GM23338 (cell line): ENCODE measurements at regions not wholly inside any gene's neighbourhood (a gene's known extent, or its start where the extent isn't known, plus 50 kb on each side); places are given as distances from the start of the nearest gene placed in this dataset.

ENCODE experiments used
- ATAC-seq: fragments of 200-7000 bp; cut with Tn5 transposase; 3 replicates; pipeline ENCODE4 v1.9.1; 2020
- DNase-seq: peaks from one replicate; pipeline ENCODE4 v3.0.0-alpha.2; 2015; ENCODE audit warnings: low spot score
- H2AFZ ChIP-seq: fragments of 200-600 bp; sonication (generic); 2 replicates; pipeline ENCODE4 v1.8.0; 2016; ENCODE audit warnings: antibody characterized with exemption, mild to moderate bottlenecking, moderate library complexity
- H3F3A ChIP-seq: fragments of 200-600 bp; sonication (generic); replicated peaks from 2 replicates; pipeline ENCODE4 v1.8.0; 2017; ENCODE audit warnings: antibody characterized with exemption, mixed run types, low read depth
- H3K27ac ChIP-seq: fragments of 200-600 bp; sonication (generic); 2 replicates; pipeline ENCODE4 v1.6.1; 2016; ENCODE audit warnings: low read depth
- H3K27me3 ChIP-seq: fragments of 200-600 bp; sonication (generic); 2 replicates; pipeline ENCODE4 v1.8.0; 2016; ENCODE audit warnings: mild to moderate bottlenecking, mixed run types, moderate library complexity; ENCODE audit not compliant: insufficient read depth
- H3K36me3 ChIP-seq: fragments of 200-600 bp; sonication (generic); 2 replicates; pipeline ENCODE4 v1.8.0; 2016; ENCODE audit warnings: mild to moderate bottlenecking; ENCODE audit not compliant: insufficient read depth
- H3K4me1 ChIP-seq: fragments of 200-600 bp; sonication (generic); 2 replicates; pipeline ENCODE4 v1.8.0; 2016; ENCODE audit warnings: mild to moderate bottlenecking, moderate library complexity; ENCODE audit not compliant: insufficient read depth
- H3K4me2 ChIP-seq: fragments of 200-600 bp; sonication (generic); 2 replicates; pipeline ENCODE4 v1.7.1; 2017; ENCODE audit warnings: mixed run types
- H3K4me3 ChIP-seq: fragments of 200-600 bp; sonication (generic); 2 replicates; pipeline ENCODE4 v1.6.1; 2016; ENCODE audit warnings: mixed run types
- H3K79me2 ChIP-seq: fragments of 200-600 bp; sonication (generic); replicated peaks from 2 replicates; pipeline ENCODE4 v1.8.0; 2017; ENCODE audit warnings: mild to moderate bottlenecking; ENCODE audit not compliant: insufficient read depth
- H3K9me2 ChIP-seq: fragments of 200-600 bp; sonication (generic); 2 replicates; pipeline ENCODE4 v1.8.0; 2017; ENCODE audit not compliant: insufficient read depth
- H4K20me1 ChIP-seq: fragments of 200-600 bp; sonication (generic); replicated peaks from 2 replicates; pipeline ENCODE4 v1.8.0; 2017; ENCODE audit warnings: mild to moderate bottlenecking; ENCODE audit not compliant: insufficient read depth
- H3K27ac Mint-ChIP-seq: 2 replicates; pipeline ENCODE4 v1.8.0; 2020; ENCODE audit warnings: inconsistent platforms, mild to moderate bottlenecking, moderate library complexity, mixed read lengths
- H3K27me3 Mint-ChIP-seq: 3 replicates; pipeline ENCODE4 v1.8.0; 2022; ENCODE audit warnings: low read depth, mild to moderate bottlenecking, moderate library complexity, mixed read lengths, inconsistent platforms; ENCODE audit not compliant: insufficient read depth, poor library complexity
- H3K36me3 Mint-ChIP-seq: 3 replicates; pipeline ENCODE4 v1.8.0; 2021; ENCODE audit warnings: low read depth, mild to moderate bottlenecking, inconsistent platforms, moderate library complexity, mixed read lengths
- H3K4me1 Mint-ChIP-seq: 3 replicates; pipeline ENCODE4 v1.8.0; 2020; ENCODE audit warnings: mild to moderate bottlenecking, inconsistent platforms, mixed read lengths
- H3K4me3 Mint-ChIP-seq: 3 replicates; pipeline ENCODE4 v1.8.0; 2021; ENCODE audit warnings: moderate library complexity, mild to moderate bottlenecking, inconsistent platforms, mixed read lengths
- H3K9me3 Mint-ChIP-seq: 3 replicates; pipeline ENCODE4 v1.8.0; 2020; ENCODE audit warnings: moderate library complexity, mild to moderate bottlenecking, inconsistent platforms, mixed read lengths
- CREB1 ChIP-seq: fragments of 250-450 bp; sonication (Bioruptor Pico); IDR thresholded peaks from 2 replicates; pipeline ENCODE4 v1.5.0; 2020; ENCODE audit warnings: low read depth, mild to moderate bottlenecking, moderate library complexity
- EZH2 ChIP-seq: fragments of 200-600 bp; sonication (generic); IDR thresholded peaks from one replicate; pipeline ENCODE4 v1.8.0; 2017; ENCODE audit warnings: antibody characterized with exemption, mild to moderate bottlenecking, low read depth; ENCODE audit not compliant: unreplicated experiment
- EZH2phosphoT487 ChIP-seq: fragments of 200-600 bp; sonication (generic); IDR thresholded peaks from one replicate; pipeline ENCODE4 v1.8.1; 2018; ENCODE audit warnings: antibody characterized with exemption; ENCODE audit not compliant: unreplicated experiment
- JUNB ChIP-seq: IDR thresholded peaks from one replicate; pipeline ENCODE4 v1.6.1; 2016; ENCODE audit warnings: antibody characterized with exemption; ENCODE audit not compliant: unreplicated experiment
- NANOG ChIP-seq: IDR thresholded peaks from 2 replicates; pipeline ENCODE4 v1.6.1; 2016; ENCODE audit warnings: antibody characterized with exemption, borderline replicate concordance
- POLR2AphosphoS5 ChIP-seq: IDR thresholded peaks from 2 replicates; pipeline ENCODE4 v1.6.1; 2016; ENCODE audit warnings: antibody characterized with exemption, low read depth
- STAT1 ChIP-seq: IDR thresholded peaks from one replicate; pipeline ENCODE4 v1.6.1; 2016; ENCODE audit warnings: antibody characterized with exemption; ENCODE audit not compliant: unreplicated experiment
- ZNF114 ChIP-seq: fragments of 250-450 bp; sonication (Bioruptor Pico); IDR thresholded peaks from 2 replicates; pipeline ENCODE4 v1.5.0; 2020; ENCODE audit warnings: mild to moderate bottlenecking, moderate library complexity
- ZNF331 ChIP-seq: fragments of 250-450 bp; sonication (Bioruptor Pico); IDR thresholded peaks from 2 replicates; pipeline ENCODE4 v1.5.0; 2020; ENCODE audit warnings: low read depth, mild to moderate bottlenecking, moderate library complexity
- TF ChIP-seq, protein P1 (sequence below): fragments of 250-450 bp; sonication (Bioruptor Pico); IDR thresholded peaks from 2 replicates; pipeline ENCODE4 v1.5.0; 2020; ENCODE audit warnings: mild to moderate bottlenecking, moderate library complexity
- TF ChIP-seq, protein P2 (sequence below), 2 experiments: fragments of 200-600 bp in 1 of 2; sonication (generic) in 1 of 2; conservative IDR thresholded peaks; 2 replicates each; pipeline versions ENCODE4 v1.5.1 to v1.6.1; 2016 to 2017; ENCODE audit warnings: antibody characterized with exemption in 2 of 2, low read depth in 2 of 2, mild to moderate bottlenecking in 2 of 2, moderate library complexity in 1 of 2
- TF ChIP-seq, protein P3 (sequence below): IDR thresholded peaks from 2 replicates; pipeline ENCODE4 v1.6.1; 2016; ENCODE audit warnings: antibody characterized with exemption

DNA sequence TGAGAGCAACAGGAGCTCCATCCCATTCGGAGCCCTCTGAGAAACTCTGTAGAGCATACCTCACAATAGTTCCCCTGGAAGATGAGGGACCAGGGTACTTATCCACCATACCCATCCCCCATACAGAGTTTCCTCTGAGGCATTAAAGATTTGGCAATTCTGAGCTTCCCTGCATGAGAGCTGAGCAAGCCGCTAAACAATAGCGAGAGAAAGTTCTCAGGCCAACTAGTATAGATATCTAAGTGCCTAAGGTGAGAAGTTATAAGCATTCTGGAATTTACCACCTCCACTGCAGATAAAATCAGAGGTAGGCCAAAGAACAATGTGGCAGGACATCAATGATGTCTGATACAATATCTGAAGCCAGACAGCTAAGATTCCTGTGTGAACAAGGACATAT lies 129.1 kb upstream of the MBNL1 start:
- H3K4me3 Mint-ChIP-seq = no peak overlapping the region
- H3F3A ChIP-seq = no peaks in the 10 kb centered on the region
- H3K27me3 ChIP-seq = no peaks in the 10 kb centered on the region
- H3K4me2 ChIP-seq = no peak overlapping the region
- no peak overlapping the region for H3K27ac ChIP-seq
- TF ChIP-seq, protein P1, sequence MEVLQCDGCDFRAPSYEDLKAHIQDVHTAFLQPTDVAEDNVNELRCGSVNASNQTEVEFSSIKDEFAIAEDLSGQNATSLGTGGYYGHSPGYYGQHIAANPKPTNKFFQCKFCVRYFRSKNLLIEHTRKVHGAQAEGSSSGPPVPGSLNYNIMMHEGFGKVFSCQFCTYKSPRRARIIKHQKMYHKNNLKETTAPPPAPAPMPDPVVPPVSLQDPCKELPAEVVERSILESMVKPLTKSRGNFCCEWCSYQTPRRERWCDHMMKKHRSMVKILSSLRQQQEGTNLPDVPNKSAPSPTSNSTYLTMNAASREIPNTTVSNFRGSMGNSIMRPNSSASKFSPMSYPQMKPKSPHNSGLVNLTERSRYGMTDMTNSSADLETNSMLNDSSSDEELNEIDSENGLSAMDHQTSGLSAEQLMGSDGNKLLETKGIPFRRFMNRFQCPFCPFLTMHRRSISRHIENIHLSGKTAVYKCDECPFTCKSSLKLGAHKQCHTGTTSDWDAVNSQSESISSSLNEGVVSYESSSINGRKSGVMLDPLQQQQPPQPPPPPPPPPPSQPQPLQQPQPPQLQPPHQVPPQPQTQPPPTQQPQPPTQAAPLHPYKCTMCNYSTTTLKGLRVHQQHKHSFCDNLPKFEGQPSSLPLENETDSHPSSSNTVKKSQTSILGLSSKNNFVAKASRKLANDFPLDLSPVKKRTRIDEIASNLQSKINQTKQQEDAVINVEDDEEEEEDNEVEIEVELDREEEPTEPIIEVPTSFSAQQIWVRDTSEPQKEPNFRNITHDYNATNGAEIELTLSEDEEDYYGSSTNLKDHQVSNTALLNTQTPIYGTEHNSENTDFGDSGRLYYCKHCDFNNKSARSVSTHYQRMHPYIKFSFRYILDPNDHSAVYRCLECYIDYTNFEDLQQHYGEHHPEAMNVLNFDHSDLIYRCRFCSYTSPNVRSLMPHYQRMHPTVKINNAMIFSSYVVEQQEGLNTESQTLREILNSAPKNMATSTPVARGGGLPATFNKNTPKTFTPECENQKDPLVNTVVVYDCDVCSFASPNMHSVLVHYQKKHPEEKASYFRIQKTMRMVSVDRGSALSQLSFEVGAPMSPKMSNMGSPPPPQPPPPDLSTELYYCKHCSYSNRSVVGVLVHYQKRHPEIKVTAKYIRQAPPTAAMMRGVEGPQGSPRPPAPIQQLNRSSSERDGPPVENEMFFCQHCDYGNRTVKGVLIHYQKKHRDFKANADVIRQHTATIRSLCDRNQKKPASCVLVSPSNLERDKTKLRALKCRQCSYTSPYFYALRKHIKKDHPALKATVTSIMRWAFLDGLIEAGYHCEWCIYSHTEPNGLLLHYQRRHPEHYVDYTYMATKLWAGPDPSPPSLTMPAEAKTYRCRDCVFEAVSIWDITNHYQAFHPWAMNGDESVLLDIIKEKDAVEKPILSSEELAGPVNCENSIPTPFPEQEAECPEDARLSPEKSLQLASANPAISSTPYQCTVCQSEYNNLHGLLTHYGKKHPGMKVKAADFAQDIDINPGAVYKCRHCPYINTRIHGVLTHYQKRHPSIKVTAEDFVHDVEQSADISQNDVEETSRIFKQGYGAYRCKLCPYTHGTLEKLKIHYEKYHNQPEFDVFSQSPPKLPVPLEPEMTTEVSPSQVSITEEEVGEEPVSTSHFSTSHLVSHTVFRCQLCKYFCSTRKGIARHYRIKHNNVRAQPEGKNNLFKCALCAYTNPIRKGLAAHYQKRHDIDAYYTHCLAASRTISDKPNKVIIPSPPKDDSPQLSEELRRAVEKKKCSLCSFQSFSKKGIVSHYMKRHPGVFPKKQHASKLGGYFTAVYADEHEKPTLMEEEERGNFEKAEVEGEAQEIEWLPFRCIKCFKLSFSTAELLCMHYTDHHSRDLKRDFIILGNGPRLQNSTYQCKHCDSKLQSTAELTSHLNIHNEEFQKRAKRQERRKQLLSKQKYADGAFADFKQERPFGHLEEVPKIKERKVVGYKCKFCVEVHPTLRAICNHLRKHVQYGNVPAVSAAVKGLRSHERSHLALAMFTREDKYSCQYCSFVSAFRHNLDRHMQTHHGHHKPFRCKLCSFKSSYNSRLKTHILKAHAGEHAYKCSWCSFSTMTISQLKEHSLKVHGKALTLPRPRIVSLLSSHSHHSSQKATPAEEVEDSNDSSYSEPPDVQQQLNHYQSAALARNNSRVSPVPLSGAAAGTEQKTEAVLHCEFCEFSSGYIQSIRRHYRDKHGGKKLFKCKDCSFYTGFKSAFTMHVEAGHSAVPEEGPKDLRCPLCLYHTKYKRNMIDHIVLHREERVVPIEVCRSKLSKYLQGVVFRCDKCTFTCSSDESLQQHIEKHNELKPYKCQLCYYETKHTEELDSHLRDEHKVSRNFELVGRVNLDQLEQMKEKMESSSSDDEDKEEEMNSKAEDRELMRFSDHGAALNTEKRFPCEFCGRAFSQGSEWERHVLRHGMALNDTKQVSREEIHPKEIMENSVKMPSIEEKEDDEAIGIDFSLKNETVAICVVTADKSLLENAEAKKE = no peak
- no peak for TF ChIP-seq ZNF114
- no peak for TF ChIP-seq NANOG
- TF ChIP-seq, protein P2, sequence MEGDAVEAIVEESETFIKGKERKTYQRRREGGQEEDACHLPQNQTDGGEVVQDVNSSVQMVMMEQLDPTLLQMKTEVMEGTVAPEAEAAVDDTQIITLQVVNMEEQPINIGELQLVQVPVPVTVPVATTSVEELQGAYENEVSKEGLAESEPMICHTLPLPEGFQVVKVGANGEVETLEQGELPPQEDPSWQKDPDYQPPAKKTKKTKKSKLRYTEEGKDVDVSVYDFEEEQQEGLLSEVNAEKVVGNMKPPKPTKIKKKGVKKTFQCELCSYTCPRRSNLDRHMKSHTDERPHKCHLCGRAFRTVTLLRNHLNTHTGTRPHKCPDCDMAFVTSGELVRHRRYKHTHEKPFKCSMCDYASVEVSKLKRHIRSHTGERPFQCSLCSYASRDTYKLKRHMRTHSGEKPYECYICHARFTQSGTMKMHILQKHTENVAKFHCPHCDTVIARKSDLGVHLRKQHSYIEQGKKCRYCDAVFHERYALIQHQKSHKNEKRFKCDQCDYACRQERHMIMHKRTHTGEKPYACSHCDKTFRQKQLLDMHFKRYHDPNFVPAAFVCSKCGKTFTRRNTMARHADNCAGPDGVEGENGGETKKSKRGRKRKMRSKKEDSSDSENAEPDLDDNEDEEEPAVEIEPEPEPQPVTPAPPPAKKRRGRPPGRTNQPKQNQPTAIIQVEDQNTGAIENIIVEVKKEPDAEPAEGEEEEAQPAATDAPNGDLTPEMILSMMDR (conservative IDR thresholded peaks at IDR 0.05; ENCODE audit: low read depth in 2 of 2) = no peak
- peaks cover 3% of the 10 kb centered on the region; the same call in 1 of the 2 replicates for H3K9me2 ChIP-seq
- no peaks in the 10 kb centered on the region for H3K79me2 ChIP-seq
- no peak overlapping the region for H3K4me3 ChIP-seq
- no peak for ATAC-seq
- H3K27ac Mint-ChIP-seq = no peak overlapping the region
- no peaks in the 10 kb centered on the region for H3K27me3 Mint-ChIP-seq
- H3K4me1 ChIP-seq = no peaks in the 10 kb centered on the region
- no peaks in the 10 kb centered on the region for H3K36me3 ChIP-seq
- no peaks in the 10 kb centered on the region for H3K9me3 Mint-ChIP-seq
- peaks cover 3% of the 10 kb centered on the region; the same call in 2 of the 3 replicates for H3K4me1 Mint-ChIP-seq
- no peak for DNase-seq
- no peaks in the 10 kb centered on the region for H4K20me1 ChIP-seq
- H2AFZ ChIP-seq = no peak overlapping the region
- H3K36me3 Mint-ChIP-seq = no peaks in the 10 kb centered on the region

DNA sequence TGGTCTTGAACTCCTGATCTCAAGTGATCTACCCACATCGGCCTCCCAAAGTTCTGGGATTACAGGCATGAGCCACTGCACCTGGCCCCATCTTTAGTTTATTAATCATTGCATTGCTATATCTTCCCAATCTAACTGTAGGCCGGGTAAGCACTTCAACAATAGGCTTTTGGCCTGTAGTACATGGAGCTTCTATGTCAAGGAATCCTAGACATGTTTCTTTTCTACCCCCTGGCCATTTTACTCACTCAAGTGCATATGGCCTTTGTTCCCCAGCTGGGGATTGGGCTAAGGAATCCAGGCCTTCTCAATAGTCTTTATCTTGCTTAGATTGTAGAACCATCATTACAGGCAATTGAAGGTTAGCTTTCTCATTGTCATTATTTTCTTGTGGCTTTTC lies 122.3 kb upstream of the MBNL1 start:
- H3K4me1 ChIP-seq = peaks cover 27% of the 10 kb centered on the region
- H3K4me3 ChIP-seq = no peak overlapping the region
- no peaks in the 10 kb centered on the region for H4K20me1 ChIP-seq
- peaks cover 19% of the 10 kb centered on the region for H3K4me1 Mint-ChIP-seq
- H3K9me2 ChIP-seq = peaks cover 19% of the 10 kb centered on the region
- DNase-seq (no peak), ATAC-seq (no peak)
- no peaks in the 10 kb centered on the region for H3K9me3 Mint-ChIP-seq
- H2AFZ ChIP-seq = no peak overlapping the region
- H3F3A ChIP-seq = no peaks in the 10 kb centered on the region
- H3K4me3 Mint-ChIP-seq = no peak overlapping the region
- no peaks in the 10 kb centered on the region for H3K79me2 ChIP-seq
- no peak overlapping the region for H3K4me2 ChIP-seq
- no peaks in the 10 kb centered on the region for H3K36me3 Mint-ChIP-seq
- H3K27ac Mint-ChIP-seq = no peak overlapping the region
- no peaks in the 10 kb centered on the region for H3K27me3 ChIP-seq
- H3K27ac ChIP-seq = no peak overlapping the region
- H3K27me3 Mint-ChIP-seq = no peaks in the 10 kb centered on the region
- no peaks in the 10 kb centered on the region for H3K36me3 ChIP-seq
- TF ChIP-seq EZH2phosphoT487 (no peak), ZNF331 (CRISPR knock-in tag) (no peak), STAT1 (no peak), JUNB (no peak), CREB1 (CRISPR knock-in tag) (no peak), POLR2AphosphoS5 (no peak), NANOG (no peak), EZH2 (no peak)
- TF ChIP-seq, protein P3, sequence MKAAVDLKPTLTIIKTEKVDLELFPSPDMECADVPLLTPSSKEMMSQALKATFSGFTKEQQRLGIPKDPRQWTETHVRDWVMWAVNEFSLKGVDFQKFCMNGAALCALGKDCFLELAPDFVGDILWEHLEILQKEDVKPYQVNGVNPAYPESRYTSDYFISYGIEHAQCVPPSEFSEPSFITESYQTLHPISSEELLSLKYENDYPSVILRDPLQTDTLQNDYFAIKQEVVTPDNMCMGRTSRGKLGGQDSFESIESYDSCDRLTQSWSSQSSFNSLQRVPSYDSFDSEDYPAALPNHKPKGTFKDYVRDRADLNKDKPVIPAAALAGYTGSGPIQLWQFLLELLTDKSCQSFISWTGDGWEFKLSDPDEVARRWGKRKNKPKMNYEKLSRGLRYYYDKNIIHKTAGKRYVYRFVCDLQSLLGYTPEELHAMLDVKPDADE = no peak
